ENCODE measurements at regions not wholly inside any gene's neighbourhood (a gene's known extent, or its start where the extent isn't known, plus 50 kb on each side); places are given as distances from the start of the nearest gene placed in this dataset.

DNA sequence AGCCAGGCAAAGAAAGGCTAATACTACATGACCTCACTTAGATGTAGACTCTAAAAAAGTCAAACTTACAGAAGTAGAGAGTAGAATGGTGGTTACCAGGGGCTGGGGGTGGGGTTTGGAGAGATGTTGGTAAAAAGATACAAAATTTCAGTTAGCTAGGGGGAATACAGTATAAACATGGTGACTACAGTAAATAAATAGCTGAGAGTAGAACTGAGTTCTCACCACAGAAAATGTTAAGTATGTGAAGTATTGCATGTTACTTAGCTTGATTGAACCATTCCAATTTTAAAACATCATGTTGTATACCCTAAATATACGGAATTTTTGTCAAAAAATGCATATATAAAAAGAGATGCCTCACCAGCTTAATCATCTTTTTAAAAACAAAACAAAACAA lies 67.5 kb upstream of the DOCK9 start:
- WGBS, 4 donors = 87 to 96% (median 92%) methylated on average over 1 of the region's 1 CpG

DNA sequence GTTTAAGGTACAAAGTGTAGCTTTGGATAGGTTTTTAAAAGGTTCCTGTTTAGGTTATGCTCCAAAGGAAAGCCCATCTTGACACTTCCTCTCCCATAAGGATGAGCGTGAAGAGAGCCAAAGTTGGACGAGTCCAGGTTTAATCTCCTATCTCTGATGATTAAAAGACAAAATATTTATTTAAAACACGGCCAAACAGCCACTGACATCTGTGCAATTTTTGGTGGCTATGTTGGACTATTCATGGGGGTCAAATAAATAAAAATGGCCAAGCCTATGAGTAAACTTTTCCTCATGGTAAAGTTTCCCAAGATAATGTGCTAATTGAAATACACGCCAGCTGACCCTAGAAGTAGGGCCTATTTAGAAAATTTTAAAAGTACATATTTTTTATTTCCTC lies 69.0 kb upstream of the DOCK9 start:
- intact Hi-C loops (cut with DNase I) = loop anchor here in 1 of 10 donors (5.0 kb wide), 1 partner anchor 35 kb away; no protein-coding TSS in a partner anchor
- TF ChIP-seq POLR2A (IDR thresholded peaks at IDR 0.05) = no peak
- TF ChIP-seq, protein P1, sequence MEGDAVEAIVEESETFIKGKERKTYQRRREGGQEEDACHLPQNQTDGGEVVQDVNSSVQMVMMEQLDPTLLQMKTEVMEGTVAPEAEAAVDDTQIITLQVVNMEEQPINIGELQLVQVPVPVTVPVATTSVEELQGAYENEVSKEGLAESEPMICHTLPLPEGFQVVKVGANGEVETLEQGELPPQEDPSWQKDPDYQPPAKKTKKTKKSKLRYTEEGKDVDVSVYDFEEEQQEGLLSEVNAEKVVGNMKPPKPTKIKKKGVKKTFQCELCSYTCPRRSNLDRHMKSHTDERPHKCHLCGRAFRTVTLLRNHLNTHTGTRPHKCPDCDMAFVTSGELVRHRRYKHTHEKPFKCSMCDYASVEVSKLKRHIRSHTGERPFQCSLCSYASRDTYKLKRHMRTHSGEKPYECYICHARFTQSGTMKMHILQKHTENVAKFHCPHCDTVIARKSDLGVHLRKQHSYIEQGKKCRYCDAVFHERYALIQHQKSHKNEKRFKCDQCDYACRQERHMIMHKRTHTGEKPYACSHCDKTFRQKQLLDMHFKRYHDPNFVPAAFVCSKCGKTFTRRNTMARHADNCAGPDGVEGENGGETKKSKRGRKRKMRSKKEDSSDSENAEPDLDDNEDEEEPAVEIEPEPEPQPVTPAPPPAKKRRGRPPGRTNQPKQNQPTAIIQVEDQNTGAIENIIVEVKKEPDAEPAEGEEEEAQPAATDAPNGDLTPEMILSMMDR (IDR thresholded peaks at IDR 0.05) = no peak
- peaks cover 0 to 53% (median 16%) of the 10 kb centered on the region in 12 donors for H3K4me1 ChIP-seq
- DNase-seq (no peak), ATAC-seq (peak in 1 of 4 donors; percentile 17)
- H3K4me3 ChIP-seq = no peak overlapping the region
- H3K9me3 ChIP-seq = no peaks in the 10 kb centered on the region
- 40 to 64% (median 47%) methylated on average over 4 of the region's 4 CpGs for WGBS, 4 donors
- H3K36me3 ChIP-seq = no peaks in the 10 kb centered on the region
- peaks cover 0 to 67% (median 0%) of the 10 kb centered on the region in 9 donors for H3K27me3 ChIP-seq
- peak overlapping the region in 8 of 12 donors; percentile 17 to 80 (median 38) for H3K27ac ChIP-seq

More for the DNA sequence above, 67.5 kb upstream of the DOCK9 start:
- peak overlapping the region in 2 of 12 donors; percentile 54 to 80 for H3K27ac ChIP-seq
- ATAC-seq = no peak
- TF ChIP-seq POLR2A (IDR thresholded peaks at IDR 0.05) = no peak
- TF ChIP-seq, protein P1 (IDR thresholded peaks at IDR 0.05) = no peak
- no peaks in the 10 kb centered on the region for H3K36me3 ChIP-seq
- H3K27me3 ChIP-seq = peaks cover 0 to 61% (median 0%) of the 10 kb centered on the region in 9 donors
- H3K4me3 ChIP-seq = no peak overlapping the region
- peaks cover 0 to 50% (median 11%) of the 10 kb centered on the region in 12 donors for H3K4me1 ChIP-seq
- intact Hi-C loops (cut with DNase I) = loop anchor here in 1 of 10 donors (5.0 kb wide), 1 partner anchor 37 kb away; no protein-coding TSS in a partner anchor
- no peak for DNase-seq
- H3K9me3 ChIP-seq = no peaks in the 10 kb centered on the region

DNA sequence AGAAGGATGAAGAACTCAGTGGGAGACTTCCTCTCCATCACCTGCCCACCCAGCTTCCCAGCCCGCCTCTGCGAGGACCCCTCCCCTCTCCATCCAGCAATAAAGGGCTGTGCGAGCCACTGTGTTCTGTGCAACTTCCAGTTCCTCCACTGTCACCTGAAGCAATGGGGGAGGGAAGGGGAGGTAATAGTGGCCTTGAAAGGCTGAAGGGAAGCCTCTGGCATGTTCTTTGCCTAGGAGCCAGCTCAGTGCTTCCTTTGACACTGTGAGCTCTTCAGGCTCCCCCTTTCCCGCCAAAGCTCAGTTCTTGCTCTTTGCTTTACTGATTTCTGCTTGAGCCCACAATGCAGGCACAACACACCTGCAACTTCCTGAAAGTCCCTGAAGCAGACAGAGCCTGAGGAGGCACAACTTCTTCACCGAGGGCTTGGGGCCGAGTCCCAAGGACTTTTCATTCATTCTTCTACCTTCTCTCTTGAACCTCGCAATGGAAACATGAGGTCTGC lies 73.2 kb upstream of the DOCK9 start:
- Histone ChIP-seq H3K9me3 (no peaks in the 10 kb centered on the region), H3K4me3 (no peak overlapping the region), H3K4me1 (peaks cover 0 to 85% (median 20%) of the 10 kb centered on the region in 12 donors), H3K27ac (peak overlapping the region in 1 of 12 donors; percentile 20), H3K36me3 (no peaks in the 10 kb centered on the region), H3K27me3 (peaks cover 0 to 76% (median 0%) of the 10 kb centered on the region in 9 donors)
- WGBS, 4 donors = 72 to 92% (median 83%) methylated on average over 7 of the region's 7 CpGs
- no peak for ATAC-seq
- TF ChIP-seq, protein P1 (IDR thresholded peaks at IDR 0.05) = no peak
- TF ChIP-seq POLR2A (IDR thresholded peaks at IDR 0.05) = no peak
- intact Hi-C loops (cut with DNase I) = no loop called here
- DNase-seq = no peak

DNA sequence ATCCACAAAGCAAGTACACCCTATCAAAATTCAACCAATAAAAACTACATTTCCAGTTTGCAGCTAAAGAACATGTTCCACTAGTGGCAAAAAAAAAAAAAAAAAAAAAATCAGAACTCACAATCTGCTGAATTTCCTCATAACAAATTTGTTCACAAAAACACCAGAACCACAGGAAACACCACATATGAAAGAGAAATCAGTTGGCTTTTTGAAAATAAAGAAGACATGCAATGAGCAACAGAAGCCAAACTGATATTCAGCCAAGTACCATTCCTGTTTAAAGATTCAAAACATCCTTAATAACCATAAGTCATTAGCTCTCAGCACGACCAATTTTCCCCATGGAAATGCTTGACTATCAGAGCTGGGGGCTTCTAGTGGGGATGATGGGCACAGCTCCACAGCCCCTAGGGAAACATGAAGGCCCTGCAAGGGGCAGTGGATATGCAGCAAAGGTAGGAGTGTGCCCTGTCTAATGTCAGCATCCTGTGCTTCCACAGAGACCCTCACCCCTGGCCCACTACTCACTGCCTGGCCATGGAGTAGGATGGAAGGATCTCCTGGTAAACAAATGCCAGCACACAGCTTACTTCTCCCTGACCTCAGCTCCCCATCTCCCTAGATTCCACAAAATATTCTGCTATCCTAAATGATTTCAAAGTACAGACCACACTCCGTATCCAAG lies 74.0 kb upstream of the DOCK9 start:
- Histone ChIP-seq H3K36me3 (no peaks in the 10 kb centered on the region), H3K4me3 (no peak overlapping the region), H3K27me3 (peaks cover 0 to 76% (median 0%) of the 10 kb centered on the region in 9 donors), H3K9me3 (no peaks in the 10 kb centered on the region), H3K4me1 (peaks cover 0 to 83% (median 23%) of the 10 kb centered on the region in 12 donors), H3K27ac (peak overlapping the region in 2 of 12 donors; percentile 20 to 67)
- intact Hi-C loops (cut with DNase I) = no loop called here
- 66 to 75% (median 74%) methylated on average over 2 of the region's 2 CpGs for WGBS, 4 donors
- DNase-seq = no peak
- no peak for ATAC-seq
- TF ChIP-seq POLR2A (IDR thresholded peaks at IDR 0.05) = no peak
